H1 (cell line): ENCODE measurements at regions not wholly inside any gene's neighbourhood (a gene's known extent, or its start where the extent isn't known, plus 50 kb on each side); places are given as distances from the start of the nearest gene placed in this dataset.

Experiments
- CTCF ChIA-PET: fragments of 300-600 bp; sonication (Branson Sonifier 250); formaldehyde crosslinking; loops from one replicate; lab custom pipeline; 2021; ENCODE audit not compliant: partially characterized antibody; lab: Charles Lee
- POLR2A ChIA-PET: fragments of 300-600 bp; sonication (Branson Sonifier 250); formaldehyde crosslinking; loops from one replicate; lab custom pipeline; 2021; ENCODE audit warnings: inconsistent platforms; ENCODE audit not compliant: partially characterized antibody; lab: Charles Lee
- DNase-seq, 2 experiments: peaks; one replicate each; pipeline versions ENCODE4 v3.0.0 to v3.0.0-alpha.2; 2010 to 2022; ENCODE audit warnings: low spot score in 2 of 2, low read depth in 1 of 2, mixed read lengths in 1 of 2
- FAIRE-seq: peaks from 2 replicates; lab custom pipeline; 2011; peaks lifted over from hg19 to GRCh38; lab: Jason Lieb, UNC
- H2AFZ ChIP-seq: 2 replicates; pipeline ENCODE4 v1.8.1; 2012; ENCODE audit warnings: low read length, inconsistent platforms
- H2AK5ac ChIP-seq: 2 replicates; pipeline ENCODE4 v1.6.1; 2013; ENCODE audit warnings: low read depth, low read length
- H2BK120ac ChIP-seq: replicated peaks from 2 replicates; pipeline ENCODE3; 2013; ENCODE audit warnings: low read depth, low read length, inconsistent platforms
- H2BK12ac ChIP-seq: 2 replicates; pipeline ENCODE4 v1.6.1; 2013; ENCODE audit warnings: low read depth, low read length
- H2BK15ac ChIP-seq: 2 replicates; pipeline ENCODE4 v1.6.1; 2013; ENCODE audit warnings: low read length
- H2BK20ac ChIP-seq: 2 replicates; pipeline ENCODE4 v1.6.1; 2013; ENCODE audit warnings: low read length
- H2BK5ac ChIP-seq: 2 replicates; pipeline ENCODE4 v1.6.1; 2013; ENCODE audit warnings: low read depth, low read length
- H3K14ac ChIP-seq: 2 replicates; pipeline ENCODE4 v1.6.1; 2013; ENCODE audit warnings: inconsistent platforms; ENCODE audit not compliant: insufficient read length
- H3K18ac ChIP-seq: 2 replicates; pipeline ENCODE4 v1.6.1; 2013; ENCODE audit warnings: low read length; ENCODE audit errors: extremely low read depth
- H3K23ac ChIP-seq: 2 replicates; pipeline ENCODE4 v1.6.1; 2013; ENCODE audit warnings: inconsistent platforms; ENCODE audit not compliant: insufficient read length
- H3K23me2 ChIP-seq: 2 replicates; pipeline ENCODE4 v1.6.1; 2013; ENCODE audit warnings: low read depth, low read length
- H3K27ac ChIP-seq: 2 replicates; pipeline ENCODE4 v1.6.1; 2011; ENCODE audit warnings: low read depth, low read length, inconsistent platforms
- H3K27me3 ChIP-seq, 4 experiments: replicated peaks in 1 of 4; 1 replicate in 1 of 4; 2 replicates in 3 of 4; pipeline versions ENCODE4 v1.6.1 to v1.8.1; 2011 to 2013; ENCODE audit warnings: low read length in 3 of 4, mild to moderate bottlenecking in 3 of 4, inconsistent platforms in 2 of 4, mixed read lengths in 2 of 4, moderate library complexity in 1 of 4; ENCODE audit not compliant: control insufficient read depth in 3 of 4, insufficient read depth in 3 of 4; ENCODE audit errors: extremely low read depth in 1 of 4
- H3K36me3 ChIP-seq, 4 experiments: 2 replicates each; pipeline versions ENCODE4 v1.6.1 to v1.8.1; 2011 to 2013; ENCODE audit warnings: mild to moderate bottlenecking in 4 of 4, low read length in 3 of 4, moderate library complexity in 2 of 4, control low read depth in 1 of 4, inconsistent platforms in 1 of 4; ENCODE audit not compliant: insufficient read depth in 4 of 4, control insufficient read depth in 2 of 4
- H3K4ac ChIP-seq: replicated peaks from 2 replicates; pipeline ENCODE3; 2013; ENCODE audit warnings: low read length, low read depth, mixed read lengths, inconsistent platforms; ENCODE audit not compliant: insufficient read length
- H3K4me1 ChIP-seq, 4 experiments: replicated peaks in 1 of 4; 1 replicate in 1 of 4; 2 replicates in 3 of 4; pipeline versions ENCODE4 v1.6.1 to v1.8.1; 2011 to 2013; ENCODE audit warnings: low read length in 3 of 4, inconsistent platforms in 2 of 4, mixed read lengths in 1 of 4; ENCODE audit not compliant: insufficient read depth in 4 of 4, control insufficient read depth in 3 of 4
- H3K4me2 ChIP-seq, 2 experiments: 2 replicates each; pipeline versions ENCODE4 v1.6.1 to v1.8.1; 2011 to 2013; ENCODE audit warnings: low read depth in 2 of 2, low read length in 2 of 2, control low read depth in 1 of 2, inconsistent platforms in 1 of 2, mild to moderate bottlenecking in 1 of 2; ENCODE audit not compliant: insufficient read depth in 1 of 2
- H3K4me3 ChIP-seq, 4 experiments: fragments of 200-600, 300-600 bp in 1 of 4; sonication (generic), shearing (Covaris generic), sonication (Bioruptor Twin) in 1 of 4; 2 replicates each; pipeline versions ENCODE4 v1.5.1 to v1.8.1; 2011 to 2016; ENCODE audit warnings: low read length in 4 of 4, low read depth in 3 of 4, control low read depth in 2 of 4, inconsistent platforms in 2 of 4, mild to moderate bottlenecking in 2 of 4, mixed read lengths in 1 of 4, moderate library complexity in 1 of 4; ENCODE audit not compliant: insufficient read depth in 2 of 4; ENCODE audit errors: extremely low read depth in 1 of 4
- H3K56ac ChIP-seq: replicated peaks from 2 replicates; pipeline ENCODE3; 2013; ENCODE audit warnings: low read depth, mild to moderate bottlenecking, mixed read lengths, low read length, inconsistent platforms; ENCODE audit not compliant: insufficient read length
- H3K79me1 ChIP-seq: 2 replicates; pipeline ENCODE4 v1.6.1; 2013; ENCODE audit warnings: low read depth, low read length, control low read depth
- H3K79me2 ChIP-seq, 2 experiments: 2 replicates each; pipeline versions ENCODE4 v1.6.1 to v1.8.1; 2012 to 2013; ENCODE audit warnings: low read length in 2 of 2, mild to moderate bottlenecking in 2 of 2, inconsistent platforms in 1 of 2; ENCODE audit not compliant: insufficient read depth in 2 of 2, control insufficient read depth in 1 of 2
- H3K9ac ChIP-seq, 4 experiments: replicated peaks in 1 of 4; 1 replicate in 1 of 4; 2 replicates in 3 of 4; pipeline versions ENCODE4 v1.6.1 to v1.8.1; 2011 to 2013; ENCODE audit warnings: low read depth in 3 of 4, low read length in 3 of 4, control low read depth in 2 of 4, mild to moderate bottlenecking in 2 of 4, moderate library complexity in 2 of 4, inconsistent platforms in 1 of 4; ENCODE audit errors: extremely low read depth in 1 of 4
- H3K9me3 ChIP-seq, 2 experiments: 2 replicates each; pipeline versions ENCODE4 v1.6.1 to v1.8.1; 2012 to 2013; ENCODE audit warnings: mild to moderate bottlenecking in 2 of 2, moderate library complexity in 2 of 2, control low read depth in 1 of 2, inconsistent platforms in 1 of 2, low read depth in 1 of 2, low read length in 1 of 2, mixed read lengths in 1 of 2; ENCODE audit not compliant: insufficient read depth in 2 of 2
- H4K20me1 ChIP-seq, 2 experiments: replicated peaks in 1 of 2; 2 replicates each; pipeline versions ENCODE3 to v1.8.1; 2011 to 2013; ENCODE audit warnings: inconsistent platforms in 2 of 2, low read length in 2 of 2, mild to moderate bottlenecking in 1 of 2; ENCODE audit not compliant: insufficient read depth in 2 of 2, control insufficient read depth in 1 of 2
- H4K5ac ChIP-seq: 2 replicates; pipeline ENCODE4 v1.6.1; 2013; ENCODE audit warnings: low read length, low read depth, mixed read lengths, inconsistent platforms; ENCODE audit not compliant: insufficient read length
- H4K8ac ChIP-seq: 2 replicates; pipeline ENCODE4 v1.8.0; 2013; ENCODE audit warnings: mild to moderate bottlenecking, moderate library complexity, low read length, inconsistent platforms; ENCODE audit not compliant: insufficient read depth; ENCODE audit errors: extremely low read depth
- H4K91ac ChIP-seq: replicated peaks from 2 replicates; pipeline ENCODE3; 2013; ENCODE audit warnings: low read length, mixed read lengths, inconsistent platforms; ENCODE audit not compliant: insufficient read length
- WGBS, 2 experiments: shearing (Covaris generic) in 1 of 2; methylation state at CpG; one replicate each; pipeline versions ENCODE4 v1.1.6 to v1.1.7; 2013 to 2015; ENCODE audit warnings: low lambda C conversion rate in 2 of 2, mixed read lengths in 2 of 2, inconsistent platforms in 1 of 2, low coverage in 1 of 2, missing lambda C conversion rate in 1 of 2; ENCODE audit not compliant: insufficient replicate concordance in 2 of 2, insufficient coverage in 1 of 2, insufficient read length in 1 of 2; ENCODE audit errors: extremely low coverage in 1 of 2, missing lambda C conversion rate in 1 of 2; 5-methylcytosine and 5-hydroxymethylcytosine counted together
- TF ChIP-seq, protein P1 (sequence below): IDR thresholded peaks from 2 replicates; pipeline ENCODE4 v1.6.1; 2011; ENCODE audit warnings: low read length, improper control_type of control experiment

DNA sequence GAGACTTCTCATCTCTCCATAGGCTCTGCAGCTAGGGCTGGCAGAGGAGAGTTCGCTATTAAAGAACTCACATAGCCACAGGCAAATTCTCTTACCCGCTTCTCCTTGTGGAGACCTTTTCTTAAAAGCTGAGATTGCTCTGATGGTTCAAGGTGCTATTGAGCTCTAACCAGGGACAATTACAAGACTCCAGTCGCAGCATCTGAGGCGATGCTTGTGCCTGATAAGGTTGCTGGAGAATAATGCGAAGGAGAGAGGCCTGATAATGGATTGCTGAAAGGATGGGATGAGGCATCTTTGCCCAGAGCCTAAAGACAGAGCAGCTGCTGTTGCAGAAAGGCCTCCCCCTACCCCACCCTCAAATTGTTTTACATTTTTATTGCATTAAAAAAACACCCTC is 244.5 kb upstream of the SOX14 start:
- H3K4me2 ChIP-seq: no peak overlapping the region
- H3K23ac ChIP-seq: no peak overlapping the region
- no peak overlapping the region for H4K91ac ChIP-seq
- no peak overlapping the region for H2BK15ac ChIP-seq
- H3K18ac ChIP-seq: no peak overlapping the region
- no peak overlapping the region for H2AFZ ChIP-seq
- no peak overlapping the region for H4K8ac ChIP-seq
- no peaks in the 10 kb centered on the region for H4K20me1 ChIP-seq
- no peaks in the 10 kb centered on the region for H3K9me3 ChIP-seq
- no peaks in the 10 kb centered on the region for H3K4me1 ChIP-seq
- H3K4me3 ChIP-seq: no peak overlapping the region
- H3K36me3 ChIP-seq: no peaks in the 10 kb centered on the region
- no peaks in the 10 kb centered on the region for H3K79me2 ChIP-seq
- H3K56ac ChIP-seq: no peak overlapping the region
- H2BK120ac ChIP-seq: no peak overlapping the region
- no peak overlapping the region for H4K5ac ChIP-seq
- H3K23me2 ChIP-seq: no peaks in the 10 kb centered on the region
- CTCF ChIA-PET: interaction anchor here (0.6 to 0.7 kb wide), 2 partner anchors 38 to 423 kb away, joined by 3 read pairs; no protein-coding TSS in a partner anchor
- TF ChIP-seq, protein P1, sequence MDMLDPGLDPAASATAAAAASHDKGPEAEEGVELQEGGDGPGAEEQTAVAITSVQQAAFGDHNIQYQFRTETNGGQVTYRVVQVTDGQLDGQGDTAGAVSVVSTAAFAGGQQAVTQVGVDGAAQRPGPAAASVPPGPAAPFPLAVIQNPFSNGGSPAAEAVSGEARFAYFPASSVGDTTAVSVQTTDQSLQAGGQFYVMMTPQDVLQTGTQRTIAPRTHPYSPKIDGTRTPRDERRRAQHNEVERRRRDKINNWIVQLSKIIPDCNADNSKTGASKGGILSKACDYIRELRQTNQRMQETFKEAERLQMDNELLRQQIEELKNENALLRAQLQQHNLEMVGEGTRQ: no peak
- 93% methylated on average over 5 of the region's 5 CpGs; no CpG with 5 or more reads in 1 of the 2 experiments for WGBS, 2 experiments
- H3K79me1 ChIP-seq: no peaks in the 10 kb centered on the region
- POLR2A ChIA-PET: no interaction called here
- no peak for DNase-seq
- no peak for FAIRE-seq
- H3K4ac ChIP-seq: no peak overlapping the region
- no peak overlapping the region for H2BK5ac ChIP-seq
- H2AK5ac ChIP-seq: no peak overlapping the region
- no peak overlapping the region for H2BK20ac ChIP-seq
- no peak overlapping the region for H3K9ac ChIP-seq
- no peak overlapping the region for H3K27ac ChIP-seq
- H3K27me3 ChIP-seq: no peaks in the 10 kb centered on the region
- no peak overlapping the region for H3K14ac ChIP-seq
- no peak overlapping the region for H2BK12ac ChIP-seq
